PC-3 (cell line): ENCODE measurements at regions not wholly inside any gene's neighbourhood (a gene's known extent, or its start where the extent isn't known, plus 50 kb on each side); places are given as distances from the start of the nearest gene placed in this dataset.

Experiments used
- ATAC-seq: fragments of 200-7000 bp; cut with Tn5 transposase; 2 replicates; pipeline ENCODE4 v1.9.1; 2020; ENCODE audit warnings: mild to moderate bottlenecking, moderate library complexity
- BruUV-seq: library from RNA; stranded (reverse); fragments of 400-500 nt; replicated peaks from 2 replicates; lab custom pipeline; 2021; lab: Mats Ljungman, UMichigan
- CTCF ChIA-PET: fragments of 300-600 bp; sonication (Branson Sonifier 250); formaldehyde crosslinking; loops from one replicate; lab custom pipeline; 2022; ENCODE audit warnings: antibody characterized with exemption; lab: Charles Lee
- POLR2A ChIA-PET: fragments of 300-600 bp; sonication (Branson Sonifier 250); formaldehyde crosslinking; loops from one replicate; lab custom pipeline; 2022; ENCODE audit warnings: antibody characterized with exemption; ENCODE audit not compliant: unreplicated experiment; lab: Charles Lee
- DNase-seq: peaks from one replicate; pipeline ENCODE4 v3.0.0-alpha.2; 2015
- H2AFZ ChIP-seq: fragments of 300-600 bp; sonication (generic); 2 replicates; pipeline ENCODE4 v1.6.0; 2016; ENCODE audit warnings: antibody characterized with exemption, low read length
- H3F3A ChIP-seq: fragments of 300-600 bp; sonication (generic); one replicate; pipeline ENCODE4 v1.6.0; 2017; ENCODE audit warnings: antibody characterized with exemption, low read length, control low read depth, mild to moderate bottlenecking; ENCODE audit not compliant: unreplicated experiment
- H3K27ac ChIP-seq: fragments of 300-600 bp; sonication (generic); 2 replicates; pipeline ENCODE4 v1.5.1; 2016; ENCODE audit warnings: mild to moderate bottlenecking, low read length
- H3K27me3 ChIP-seq: fragments of 300-600 bp; sonication (generic); 2 replicates; pipeline ENCODE4 v1.6.1; 2016; ENCODE audit warnings: low read length, mixed read lengths
- H3K36me3 ChIP-seq: fragments of 300-600 bp; sonication (generic); 2 replicates; pipeline ENCODE4 v1.6.1; 2016; ENCODE audit warnings: low read depth, mixed run types, low read length, mixed read lengths
- H3K4me1 ChIP-seq: fragments of 300-600 bp; sonication (generic); 2 replicates; pipeline ENCODE4 v1.5.1; 2016; ENCODE audit warnings: low read length; ENCODE audit not compliant: insufficient read depth
- H3K4me2 ChIP-seq: fragments of 300-600 bp; sonication (generic); 2 replicates; pipeline ENCODE4 v1.6.0; 2016; ENCODE audit warnings: low read length
- H3K4me3 ChIP-seq: fragments of 300-600 bp; sonication (generic); 2 replicates; pipeline ENCODE4 v1.5.1; 2016; ENCODE audit warnings: mild to moderate bottlenecking, low read length, mixed read lengths
- H3K79me2 ChIP-seq: fragments of 300-600 bp; sonication (generic); 2 replicates; pipeline ENCODE4 v1.6.1; 2017; ENCODE audit warnings: low read length, mixed read lengths
- H3K9ac ChIP-seq: fragments of 300-600 bp; sonication (generic); 2 replicates; pipeline ENCODE4 v1.6.0; 2016; ENCODE audit warnings: mild to moderate bottlenecking, low read length
- H3K9me2 ChIP-seq: fragments of 300-600 bp; sonication (generic); replicated peaks from 2 replicates; pipeline ENCODE4 v1.6.1; 2016; ENCODE audit warnings: mixed run types, low read length, mixed read lengths
- H3K9me3 ChIP-seq: fragments of 300-600 bp; sonication (generic); 2 replicates; pipeline ENCODE4 v1.6.1; 2016; ENCODE audit warnings: low read length, mixed read lengths
- H4K20me1 ChIP-seq: fragments of 300-600 bp; sonication (generic); 2 replicates; pipeline ENCODE4 v1.6.1; 2016; ENCODE audit warnings: low read length, mixed read lengths
- CTCF ChIP-seq: fragments of 300-600 bp; sonication (generic); conservative IDR thresholded peaks from 2 replicates; pipeline ENCODE4 v1.5.1; 2017; ENCODE audit warnings: antibody characterized with exemption, low read depth, mild to moderate bottlenecking, low read length
- EZH2 ChIP-seq: fragments of 300-600 bp; sonication (generic); IDR thresholded peaks from one replicate; pipeline ENCODE4 v1.6.1; 2017; ENCODE audit warnings: antibody characterized with exemption, mild to moderate bottlenecking, low read length; ENCODE audit not compliant: unreplicated experiment
- EZH2phosphoT487 ChIP-seq: fragments of 300-600 bp; sonication (generic); IDR thresholded peaks from 2 replicates; pipeline ENCODE4 v1.6.1; 2018; ENCODE audit warnings: mild to moderate bottlenecking, antibody characterized with exemption, low read length, borderline replicate concordance
- intact Hi-C: fragments of 100-400 bp; cut with micrococcal nuclease; formaldehyde crosslinking; loops from 2 replicates; pipeline ENCODE4 v1.9.0; 2023

- H3F3A ChIP-seq, result no peaks in the 10 kb centered on the region
- ATAC-seq, result no peak
- no peak for TF ChIP-seq EZH2
- no peak for TF ChIP-seq CTCF
- TF ChIP-seq EZH2phosphoT487, result no peak
Observed at GRCh38 chr13:79671420-79671819, 190.5 kb downstream of the NDFIP2 start.

GRCh38 chr13:79668201-79668752, 187.3 kb downstream of the NDFIP2 start:
- POLR2A ChIA-PET, result no interaction called here
- CTCF ChIA-PET, result no interaction called here

More at GRCh38 chr13:79671420-79671819, 190.5 kb downstream of the NDFIP2 start:
- DNase-seq, result no peak
- Histone ChIP-seq H4K20me1 (no peaks in the 10 kb centered on the region), H3K9ac (no peak overlapping the region), H3K4me2 (no peak overlapping the region), H3K36me3 (no peaks in the 10 kb centered on the region), H3K79me2 (no peaks in the 10 kb centered on the region), H3K27ac (no peak overlapping the region), H3K9me2 (no peaks in the 10 kb centered on the region), H2AFZ (no peak overlapping the region), H3K27me3 (no peaks in the 10 kb centered on the region), H3K4me1 (no peaks in the 10 kb centered on the region), H3K9me3 (no peaks in the 10 kb centered on the region), H3K4me3 (no peak overlapping the region)
- CTCF ChIA-PET, result no interaction called here
- intact Hi-C loops, result no loop called here
- BruUV-seq, result no TSS peak
- POLR2A ChIA-PET, result no interaction called here

More at GRCh38 chr13:79668201-79668752, 187.3 kb downstream of the NDFIP2 start:
- no peaks in the 10 kb centered on the region for H3K9me3 ChIP-seq
- no peak for ATAC-seq
- no peaks in the 10 kb centered on the region for H3F3A ChIP-seq
- BruUV-seq, result no TSS peak
- no peaks in the 10 kb centered on the region for H3K27me3 ChIP-seq
- no peak overlapping the region for H3K27ac ChIP-seq
- no peaks in the 10 kb centered on the region for H3K79me2 ChIP-seq
- no peaks in the 10 kb centered on the region for H3K4me1 ChIP-seq
- H3K4me3 ChIP-seq, result no peak overlapping the region
- H3K9ac ChIP-seq, result no peak overlapping the region
- H3K9me2 ChIP-seq, result no peaks in the 10 kb centered on the region
- TF ChIP-seq EZH2phosphoT487, result no peak
- TF ChIP-seq EZH2, result no peak
- TF ChIP-seq CTCF, result no peak
- H4K20me1 ChIP-seq, result no peaks in the 10 kb centered on the region
- intact Hi-C loops, result no loop called here
- no peaks in the 10 kb centered on the region for H3K36me3 ChIP-seq
- no peak for DNase-seq
- no peak overlapping the region for H2AFZ ChIP-seq
- no peak overlapping the region for H3K4me2 ChIP-seq
